ENCODE measurements at regions not wholly inside any gene's neighbourhood (a gene's known extent, or its start where the extent isn't known, plus 50 kb on each side); places are given as distances from the start of the nearest gene placed in this dataset.
"Not testable (repeated sequence)": the region's sequence is repeated elsewhere in the genome, so short reads cannot be mapped to it uniquely, and the experiment has no call there.

GRCh38 chr10:20492447-20492846, 404.7 kb downstream of the NEBL start:
- no peak for DNase-seq

DNA sequence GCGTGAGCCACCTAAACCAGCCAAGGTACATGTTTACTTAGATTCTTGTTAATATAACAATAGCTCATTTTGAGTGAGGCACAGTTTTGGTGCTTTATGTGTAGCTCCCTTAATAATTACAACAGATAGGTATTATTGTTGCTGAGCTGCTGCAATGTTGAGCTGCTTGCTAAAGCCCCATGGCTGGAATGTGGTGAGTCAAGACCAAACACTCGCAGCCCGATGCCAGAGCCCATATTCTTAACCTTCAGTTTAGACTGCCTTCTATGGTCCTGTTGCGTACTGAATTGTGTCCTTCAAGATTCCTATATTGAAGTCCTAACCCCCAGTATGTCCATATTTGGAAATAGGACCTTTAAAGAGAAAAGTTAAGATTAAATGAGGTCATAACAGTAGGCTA, 407.1 kb downstream of the NEBL start:
- no peak for DNase-seq

DNA sequence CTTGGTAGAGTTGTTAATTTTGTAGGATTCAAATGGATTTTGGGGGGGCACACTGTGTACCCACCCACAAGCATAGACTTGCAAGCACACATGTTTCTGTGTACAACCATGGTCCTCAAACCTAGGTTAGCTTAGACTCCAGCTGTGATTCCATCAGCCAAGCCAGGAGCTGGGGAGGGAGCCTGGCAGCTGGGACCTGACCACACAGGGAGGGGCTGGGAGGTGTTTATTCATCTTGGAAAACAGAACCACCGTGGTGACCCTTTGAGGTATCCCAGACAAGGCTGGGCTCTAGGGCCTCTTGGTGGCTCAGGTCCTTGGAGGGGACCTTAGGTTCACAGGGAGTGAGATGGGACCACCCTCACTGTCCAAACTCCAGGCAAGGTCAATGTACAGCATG, 410.3 kb downstream of the NEBL start:
- no peak for DNase-seq

GRCh38 chr10:20485554-20485953, 411.6 kb downstream of the NEBL start:
- DNase-seq, result no peak

GRCh38 chr10:20481054-20481453, 416.1 kb downstream of the NEBL start:
- no peak for DNase-seq

DNA sequence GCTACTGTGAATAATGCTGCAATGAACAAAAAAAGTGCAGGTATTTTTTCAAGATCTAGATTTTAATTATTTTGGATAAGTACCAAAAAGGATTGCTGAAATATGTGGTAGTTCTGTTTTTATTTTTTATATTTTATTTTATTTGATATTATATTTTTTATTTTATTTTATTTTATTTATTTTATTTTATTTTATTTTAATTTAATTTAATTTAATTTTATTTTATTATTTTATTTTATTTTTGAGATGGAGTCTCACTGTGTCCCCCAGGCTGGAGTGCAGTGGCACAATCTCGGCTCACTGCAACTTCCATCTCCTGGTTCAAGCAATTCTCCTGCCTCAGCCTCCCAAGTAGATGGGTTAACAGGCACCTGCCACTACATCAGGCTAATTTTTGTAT, 416.5 kb downstream of the NEBL start:
- not testable (repeated sequence) for DNase-seq

GRCh38 chr10:20474064-20474463, 423.0 kb downstream of the NEBL start:
- no peak for DNase-seq

- no peak for DNase-seq
Observed at GRCh38 chr10:20473023-20473760, 423.9 kb downstream of the NEBL start.

DNA sequence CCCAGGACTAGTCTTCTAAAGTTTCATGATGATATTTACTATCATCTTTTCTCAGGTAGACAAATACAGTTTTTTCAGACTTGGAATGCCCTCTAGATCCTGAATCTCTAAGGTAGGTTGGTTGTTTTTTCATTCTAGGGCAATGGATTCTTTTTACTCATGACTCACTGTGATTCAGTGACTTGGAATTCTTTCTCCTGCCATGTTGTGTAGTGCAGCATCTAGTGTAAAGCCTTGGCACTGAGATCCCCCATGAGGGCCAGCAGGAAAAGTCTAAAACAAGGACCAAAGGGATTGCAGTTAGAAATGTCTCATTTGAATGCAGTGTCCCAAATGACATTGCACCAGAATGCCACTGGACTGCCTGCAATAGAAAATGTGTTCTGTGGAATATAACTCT, 430.4 kb downstream of the NEBL start:
- DNase-seq, result no peak

DNA sequence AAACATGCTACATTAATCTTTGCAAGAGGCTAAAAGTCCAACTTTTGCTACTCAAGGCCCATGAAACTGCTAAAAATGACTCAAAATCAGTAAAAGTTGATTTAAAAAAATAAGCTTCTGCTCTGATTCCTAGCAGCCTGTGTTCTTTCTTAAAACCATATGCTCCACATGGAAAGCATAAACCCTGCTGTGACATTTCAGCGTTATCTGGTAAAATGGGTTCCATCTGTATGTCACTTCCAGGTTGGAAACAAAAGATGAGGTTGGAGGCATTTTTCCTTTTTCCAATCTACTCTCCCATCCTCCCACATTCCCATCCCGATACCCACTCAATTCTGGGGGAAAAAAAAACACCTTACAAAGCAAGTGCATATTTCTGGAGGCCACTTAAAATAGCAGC, 439.5 kb downstream of the NEBL start:
- DNase-seq, result peak; percentile 57

DNA sequence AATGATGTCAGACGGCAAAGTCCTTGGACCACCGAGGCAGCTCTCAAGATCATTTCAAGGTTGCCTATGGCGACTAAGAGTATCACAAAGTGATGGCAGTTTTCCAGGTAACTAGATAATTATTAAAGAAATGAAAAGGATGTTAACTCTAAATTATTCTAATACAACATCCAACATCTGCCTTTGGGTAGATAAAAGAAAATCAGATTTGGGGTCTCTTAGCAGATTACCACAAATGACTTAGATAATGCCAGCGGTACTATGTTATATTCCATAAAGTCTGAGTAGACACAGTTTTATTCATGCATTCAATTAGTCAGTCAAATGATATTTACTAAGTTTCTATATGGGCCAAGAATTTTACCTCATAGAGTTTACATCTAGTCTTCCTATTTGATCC, 441.3 kb downstream of the NEBL start:
- no peak for DNase-seq

DNA sequence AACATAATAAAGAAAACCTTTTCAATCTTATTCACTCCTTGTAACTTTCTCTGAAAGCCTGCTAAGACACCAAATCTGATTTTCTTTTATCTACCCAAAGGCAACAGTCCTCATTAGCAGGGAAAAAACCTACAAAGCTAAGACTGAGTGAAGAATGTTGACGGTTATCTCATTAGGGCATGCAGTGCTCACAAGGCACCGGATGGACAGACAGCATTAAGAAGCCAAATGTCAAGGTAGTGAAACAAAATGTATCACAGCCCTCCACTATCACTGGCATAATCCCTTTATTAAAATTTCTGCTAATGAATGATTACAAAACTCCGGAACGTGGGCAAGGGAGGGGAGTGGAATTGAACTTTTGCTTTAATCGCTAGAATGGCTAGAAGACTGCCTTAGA, 442.8 kb downstream of the NEBL start:
- no peak for DNase-seq

- no peak for DNase-seq
Observed at GRCh38 chr10:20446561-20447193, 450.4 kb downstream of the NEBL start.

GRCh38 chr10:20443094-20443493, 454.0 kb downstream of the NEBL start:
- DNase-seq, result no peak

- no peak for DNase-seq
Observed at GRCh38 chr10:20429742-20430141, 467.4 kb downstream of the NEBL start.

DNA sequence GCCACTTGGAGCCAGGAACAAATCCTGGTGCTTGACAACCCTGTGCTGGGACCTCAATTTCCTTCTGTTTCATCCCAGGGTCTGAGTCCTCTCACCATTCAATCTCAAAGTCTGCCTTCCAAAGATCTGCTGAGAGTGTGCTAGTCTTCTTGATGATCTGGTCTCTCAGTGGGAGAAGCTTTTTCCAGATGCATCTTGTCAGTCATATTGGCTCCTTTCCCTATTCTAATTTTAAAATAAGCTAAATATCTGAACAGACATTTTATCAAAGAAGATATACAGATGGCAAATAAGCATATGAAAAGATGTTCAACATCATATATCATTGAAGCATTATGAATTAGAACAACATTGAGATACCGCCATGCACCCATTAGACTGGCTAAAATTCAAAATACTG, 469.3 kb downstream of the NEBL start:
- DNase-seq, result no peak

- no peak for DNase-seq
Observed at GRCh38 chr10:20418286-20418685, 478.8 kb downstream of the NEBL start.

GRCh38 chr10:20417791-20418190, 479.3 kb downstream of the NEBL start:
- DNase-seq, result no peak

GRCh38 chr10:20415684-20416083, 481.4 kb downstream of the NEBL start:
- no peak for DNase-seq

DNA sequence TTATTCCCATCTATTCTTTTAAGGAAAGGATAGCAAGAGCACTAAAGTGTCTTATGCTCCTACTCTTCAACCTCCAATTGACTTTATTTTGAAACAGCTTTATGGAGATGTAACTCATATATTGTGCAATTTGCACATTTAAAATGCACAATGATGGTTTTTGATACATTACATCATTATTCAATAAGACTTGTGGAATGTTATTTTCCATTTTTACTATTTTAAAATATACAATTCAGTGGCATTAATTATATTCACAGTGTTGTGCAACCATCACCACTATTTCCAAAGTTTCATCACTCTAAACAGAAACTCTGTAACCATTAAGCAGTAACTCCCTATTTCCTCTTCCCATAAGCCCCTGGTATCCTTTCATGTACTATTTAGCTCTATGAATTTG, 489.8 kb downstream of the NEBL start:
- no peak for DNase-seq

GRCh38 chr10:20406281-20407104, 490.6 kb downstream of the NEBL start:
- no peak for DNase-seq

- no peak for DNase-seq
Observed at GRCh38 chr10:20405761-20406160, 491.4 kb downstream of the NEBL start.

DNA sequence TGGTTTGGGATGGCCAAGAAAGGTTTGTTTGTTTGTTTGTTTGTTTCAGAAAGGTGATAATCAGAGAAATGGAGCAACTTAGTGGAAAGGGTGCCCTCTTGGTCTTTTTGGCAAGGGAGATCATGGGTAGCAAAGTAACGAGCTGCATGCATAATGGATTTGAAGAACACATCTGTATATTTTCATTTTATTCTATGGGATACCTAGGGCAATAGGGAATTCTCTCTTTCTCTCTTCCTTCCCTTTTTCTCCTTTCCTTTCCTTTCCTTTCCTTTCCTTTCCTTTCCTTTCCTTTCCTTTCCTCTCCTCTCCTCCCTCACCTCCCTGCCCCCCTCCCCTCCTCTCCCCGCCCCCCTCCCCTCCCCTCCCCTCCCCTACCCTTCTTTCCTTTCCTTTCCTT, 492.1 kb downstream of the NEBL start:
- no peak for DNase-seq

Data from skin of body (tissue), 1 donor.